ENCODE measurements at regions not wholly inside any gene's neighbourhood (a gene's known extent, or its start where the extent isn't known, plus 50 kb on each side); places are given as distances from the start of the nearest gene placed in this dataset.

DNA sequence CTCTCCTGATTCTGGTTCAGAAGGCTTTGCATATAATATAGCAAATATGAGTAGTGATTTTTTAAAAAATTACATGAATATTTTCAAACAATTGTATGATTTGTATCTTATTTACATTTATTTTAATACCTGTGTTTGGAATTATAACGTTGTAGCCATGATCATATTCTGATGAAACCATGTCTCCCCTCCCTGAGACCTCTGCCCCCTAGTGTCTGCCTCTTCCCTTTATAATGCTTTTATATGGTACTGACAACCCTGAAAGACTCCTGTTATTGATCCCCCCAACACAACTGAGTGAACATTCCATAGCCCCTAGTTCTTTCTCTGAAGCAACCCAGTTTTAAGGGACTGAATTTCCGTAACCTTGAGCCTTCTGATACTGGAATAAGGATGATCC lies 187.4 kb downstream of the SOX3 start:
- ChIA-PET SMC1A (ENCODE audit: uncharacterized antibody, unreplicated experiment) (no interaction called here), POLR2A (no interaction called here), CTCF (no interaction called here), RAD21 (ENCODE audit: unreplicated experiment) (no interaction called here)
- Histone ChIP-seq H3K27ac (ENCODE audit: control insufficient read depth, insufficient read depth) (no peak overlapping the region), H3K79me2 (ENCODE audit: control insufficient read depth, insufficient read depth, low read length) (no peaks in the 10 kb centered on the region), H3K4me2 (ENCODE audit: control insufficient read depth, insufficient read depth) (no peak overlapping the region), H3K4me3 (no peak overlapping the region), H3K27me3 (replicated peaks in 1 of 2; ENCODE audit: control insufficient read depth in 2 of 2, insufficient read depth in 2 of 2, low read length in 1 of 2) (no peaks in the 10 kb centered on the region), H3K9ac (ENCODE audit: control insufficient read depth, insufficient read depth, low read length) (no peak overlapping the region), H3K4me1 (ENCODE audit: control insufficient read depth, insufficient read depth, low read length) (no peaks in the 10 kb centered on the region), H3K36me3 (ENCODE audit: control insufficient read depth in 2 of 2, insufficient read depth in 2 of 2, low read length in 1 of 2) (no peaks in the 10 kb centered on the region), H4K20me1 (ENCODE audit: control insufficient read depth, insufficient read depth) (no peaks in the 10 kb centered on the region), H3K9me3 (replicated peaks; ENCODE audit: control insufficient read depth, insufficient read depth, low read length) (no peaks in the 10 kb centered on the region), H2AFZ (ENCODE audit: control insufficient read depth, low read depth, low read length) (no peak overlapping the region)
- no peak for ATAC-seq
- intact Hi-C loops (cut with micrococcal nuclease; ENCODE audit: unreplicated experiment), result no loop called here
- no peak for FAIRE-seq
- in situ Hi-C loops (cut with MboI), result no loop called here
- DNase-seq (ENCODE audit: low read depth, low spot score), result no peak
- no TSS peak for BruUV-seq (replicated peaks)
- WGBS (ENCODE audit: insufficient coverage, insufficient replicate concordance, low lambda C conversion rate, missing lambda C conversion rate), result 4% methylated on average over 2 of the region's 2 CpGs
- TF ChIP-seq ZNF687 (IDR thresholded peaks at IDR 0.05), result no peak
- TF ChIP-seq NFYA (IDR thresholded peaks at IDR 0.05; ENCODE audit: borderline replicate concordance, low read depth, low read length), result no peak
- no peak for TF ChIP-seq FOXK2 (IDR thresholded peaks at IDR 0.05)
- TF ChIP-seq, protein P1, sequence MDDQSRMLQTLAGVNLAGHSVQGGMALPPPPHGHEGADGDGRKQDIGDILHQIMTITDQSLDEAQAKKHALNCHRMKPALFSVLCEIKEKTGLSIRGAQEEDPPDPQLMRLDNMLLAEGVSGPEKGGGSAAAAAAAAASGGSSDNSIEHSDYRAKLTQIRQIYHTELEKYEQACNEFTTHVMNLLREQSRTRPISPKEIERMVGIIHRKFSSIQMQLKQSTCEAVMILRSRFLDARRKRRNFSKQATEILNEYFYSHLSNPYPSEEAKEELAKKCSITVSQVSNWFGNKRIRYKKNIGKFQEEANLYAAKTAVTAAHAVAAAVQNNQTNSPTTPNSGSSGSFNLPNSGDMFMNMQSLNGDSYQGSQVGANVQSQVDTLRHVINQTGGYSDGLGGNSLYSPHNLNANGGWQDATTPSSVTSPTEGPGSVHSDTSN (IDR thresholded peaks at IDR 0.05; ENCODE audit: insufficient replicate concordance, low read depth, low read length), result no peak
- no peak for TF ChIP-seq MAX (IDR thresholded peaks at IDR 0.05; ENCODE audit: low read depth, low read length)
- no peak for TF ChIP-seq JUND (IDR thresholded peaks at IDR 0.05; ENCODE audit: low read depth, low read length)
- TF ChIP-seq EP300 (IDR thresholded peaks at IDR 0.05; ENCODE audit: borderline replicate concordance in 1 of 2, control insufficient read depth in 1 of 2, low read depth in 2 of 2, low read length in 2 of 2), result no peak
- no peak for TF ChIP-seq BACH1 (IDR thresholded peaks at IDR 0.05; ENCODE audit: borderline replicate concordance)
- TF ChIP-seq ZNF384 (IDR thresholded peaks at IDR 0.05; ENCODE audit: borderline replicate concordance, low read depth, low read length), result no peak
- no peak for TF ChIP-seq PAX8 (IDR thresholded peaks at IDR 0.05)
- TF ChIP-seq FOXM1 (IDR thresholded peaks at IDR 0.05; ENCODE audit: low read depth, low read length), result no peak
- no peak for TF ChIP-seq PAX5 (IDR thresholded peaks at IDR 0.05; ENCODE audit: borderline replicate concordance, low read depth, low read length)
- no peak for TF ChIP-seq MYC (IDR thresholded peaks at IDR 0.05; ENCODE audit: insufficient read depth, insufficient read length, insufficient replicate concordance, low read length, severe bottlenecking)
- TF ChIP-seq LARP7 (IDR thresholded peaks at IDR 0.05), result no peak
- TF ChIP-seq, protein P2, sequence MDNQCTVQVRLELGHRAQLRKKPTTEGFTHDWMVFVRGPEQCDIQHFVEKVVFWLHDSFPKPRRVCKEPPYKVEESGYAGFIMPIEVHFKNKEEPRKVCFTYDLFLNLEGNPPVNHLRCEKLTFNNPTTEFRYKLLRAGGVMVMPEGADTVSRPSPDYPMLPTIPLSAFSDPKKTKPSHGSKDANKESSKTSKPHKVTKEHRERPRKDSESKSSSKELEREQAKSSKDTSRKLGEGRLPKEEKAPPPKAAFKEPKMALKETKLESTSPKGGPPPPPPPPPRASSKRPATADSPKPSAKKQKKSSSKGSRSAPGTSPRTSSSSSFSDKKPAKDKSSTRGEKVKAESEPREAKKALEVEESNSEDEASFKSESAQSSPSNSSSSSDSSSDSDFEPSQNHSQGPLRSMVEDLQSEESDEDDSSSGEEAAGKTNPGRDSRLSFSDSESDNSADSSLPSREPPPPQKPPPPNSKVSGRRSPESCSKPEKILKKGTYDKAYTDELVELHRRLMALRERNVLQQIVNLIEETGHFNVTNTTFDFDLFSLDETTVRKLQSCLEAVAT (IDR thresholded peaks at IDR 0.05), result no peak
- TF ChIP-seq KLF5 (IDR thresholded peaks at IDR 0.05; ENCODE audit: partially characterized antibody), result no peak
- TF ChIP-seq HDAC2 (IDR thresholded peaks at IDR 0.05), result no peak
